ENCODE measurements at regions not wholly inside any gene's neighbourhood (a gene's known extent, or its start where the extent isn't known, plus 50 kb on each side); places are given as distances from the start of the nearest gene placed in this dataset.
"Not testable (repeated sequence)": the region's sequence is repeated elsewhere in the genome, so short reads cannot be mapped to it uniquely, and the experiment has no call there.

- not testable (repeated sequence) for H3K9me3 ChIP-seq (ENCODE audit: low read depth, low read length); DNase-seq (ENCODE audit: insufficient read length, low spot score, missing footprints); H3K36me3 ChIP-seq (ENCODE audit: insufficient read depth, low read length)
Observed at GRCh38 chr4:10388146-10388545, 69.1 kb downstream of the ZNF518B start.

GRCh38 chr4:10385994-10386394 lies 71.2 kb downstream of the ZNF518B start:
- Histone ChIP-seq H3K27me3 (ENCODE audit: insufficient read depth, low read length) (no peaks in the 10 kb centered on the region), H3K4me3 (ENCODE audit: insufficient read depth, low read length) (no peak overlapping the region)
- DNase-seq (ENCODE audit: insufficient read length, low spot score, missing footprints): no peak

More at GRCh38 chr4:10388146-10388545, 69.1 kb downstream of the ZNF518B start:
- not testable (repeated sequence) for H3K27ac ChIP-seq (ENCODE audit: low read depth, low read length); H3K4me2 ChIP-seq (ENCODE audit: insufficient read depth, low read length); H3K27me3 ChIP-seq (ENCODE audit: insufficient read depth, low read length); H2AFZ ChIP-seq (ENCODE audit: low read length); H3K4me1 ChIP-seq (ENCODE audit: insufficient read depth, low read length); H4K20me1 ChIP-seq (ENCODE audit: insufficient read depth, low read length); H3K79me2 ChIP-seq (ENCODE audit: insufficient read depth, low read length); H3K4me3 ChIP-seq (ENCODE audit: insufficient read depth, low read length)

GRCh38 chr4:10384974-10385373 lies 72.3 kb downstream of the ZNF518B start:
- Histone ChIP-seq H3K27me3 (ENCODE audit: insufficient read depth, low read length) (no peaks in the 10 kb centered on the region), H3K36me3 (ENCODE audit: insufficient read depth, low read length) (no peaks in the 10 kb centered on the region), H3K79me2 (ENCODE audit: insufficient read depth, low read length) (no peaks in the 10 kb centered on the region), H3K27ac (ENCODE audit: low read depth, low read length) (no peak overlapping the region), H3K4me1 (ENCODE audit: insufficient read depth, low read length) (no peaks in the 10 kb centered on the region), H4K20me1 (ENCODE audit: insufficient read depth, low read length) (no peaks in the 10 kb centered on the region), H3K4me2 (ENCODE audit: insufficient read depth, low read length) (no peak overlapping the region), H2AFZ (ENCODE audit: low read length) (no peak overlapping the region), H3K4me3 (ENCODE audit: insufficient read depth, low read length) (no peak overlapping the region), H3K9me3 (ENCODE audit: low read depth, low read length) (no peaks in the 10 kb centered on the region)
- TF ChIP-seq CTCF (IDR thresholded peaks at IDR 0.05; ENCODE audit: extremely low read depth, low read depth, low read length): no peak
- no peak for DNase-seq (ENCODE audit: insufficient read length, low spot score, missing footprints)

More at GRCh38 chr4:10385994-10386394, 71.2 kb downstream of the ZNF518B start:
- Histone ChIP-seq H3K9me3 (ENCODE audit: low read depth, low read length) (no peaks in the 10 kb centered on the region), H4K20me1 (ENCODE audit: insufficient read depth, low read length) (no peaks in the 10 kb centered on the region), H3K79me2 (ENCODE audit: insufficient read depth, low read length) (no peaks in the 10 kb centered on the region), H3K27ac (ENCODE audit: low read depth, low read length) (no peak overlapping the region), H2AFZ (ENCODE audit: low read length) (no peak overlapping the region), H3K4me1 (ENCODE audit: insufficient read depth, low read length) (no peaks in the 10 kb centered on the region), H3K36me3 (ENCODE audit: insufficient read depth, low read length) (no peaks in the 10 kb centered on the region), H3K4me2 (ENCODE audit: insufficient read depth, low read length) (no peak overlapping the region)
- TF ChIP-seq CTCF (IDR thresholded peaks at IDR 0.05; ENCODE audit: extremely low read depth, low read depth, low read length): no peak

GRCh38 chr4:10383417-10383816 lies 73.8 kb downstream of the ZNF518B start:
- Histone ChIP-seq H3K9me3 (ENCODE audit: low read depth, low read length) (no peaks in the 10 kb centered on the region), H3K27ac (ENCODE audit: low read depth, low read length) (no peak overlapping the region), H3K79me2 (ENCODE audit: insufficient read depth, low read length) (no peaks in the 10 kb centered on the region), H3K4me1 (ENCODE audit: insufficient read depth, low read length) (no peaks in the 10 kb centered on the region), H4K20me1 (ENCODE audit: insufficient read depth, low read length) (no peaks in the 10 kb centered on the region), H3K4me2 (ENCODE audit: insufficient read depth, low read length) (no peak overlapping the region), H3K36me3 (ENCODE audit: insufficient read depth, low read length) (no peaks in the 10 kb centered on the region), H3K4me3 (ENCODE audit: insufficient read depth, low read length) (no peak overlapping the region), H2AFZ (ENCODE audit: low read length) (no peak overlapping the region), H3K27me3 (ENCODE audit: insufficient read depth, low read length) (no peaks in the 10 kb centered on the region)
- DNase-seq (ENCODE audit: insufficient read length, low spot score, missing footprints): no peak
- TF ChIP-seq CTCF (IDR thresholded peaks at IDR 0.05; ENCODE audit: extremely low read depth, low read depth, low read length): no peak

GRCh38 chr4:10382171-10382570 lies 75.1 kb downstream of the ZNF518B start:
- H3K79me2 ChIP-seq (ENCODE audit: insufficient read depth, low read length); DNase-seq (ENCODE audit: insufficient read length, low spot score, missing footprints): not testable (repeated sequence)

More at GRCh38 chr4:10382171-10382570, 75.1 kb downstream of the ZNF518B start:
- not testable (repeated sequence) for H3K4me3 ChIP-seq (ENCODE audit: insufficient read depth, low read length); H3K27ac ChIP-seq (ENCODE audit: low read depth, low read length); H3K9me3 ChIP-seq (ENCODE audit: low read depth, low read length); H2AFZ ChIP-seq (ENCODE audit: low read length); H3K4me1 ChIP-seq (ENCODE audit: insufficient read depth, low read length); H4K20me1 ChIP-seq (ENCODE audit: insufficient read depth, low read length); H3K4me2 ChIP-seq (ENCODE audit: insufficient read depth, low read length); H3K27me3 ChIP-seq (ENCODE audit: insufficient read depth, low read length); H3K36me3 ChIP-seq (ENCODE audit: insufficient read depth, low read length)

All from osteoblast (primary cell).